NOMO-1 (cell line): ENCODE measurements at regions not wholly inside any gene's neighbourhood (a gene's known extent, or its start where the extent isn't known, plus 50 kb on each side); places are given as distances from the start of the nearest gene placed in this dataset.

ENCODE experiments used
- DNase-seq, 2 experiments: peaks; one replicate each; lab custom pipeline; 2025; ENCODE audit not compliant: unreplicated experiment in 2 of 2; lab: John Stamatoyannopoulos, UW

DNA sequence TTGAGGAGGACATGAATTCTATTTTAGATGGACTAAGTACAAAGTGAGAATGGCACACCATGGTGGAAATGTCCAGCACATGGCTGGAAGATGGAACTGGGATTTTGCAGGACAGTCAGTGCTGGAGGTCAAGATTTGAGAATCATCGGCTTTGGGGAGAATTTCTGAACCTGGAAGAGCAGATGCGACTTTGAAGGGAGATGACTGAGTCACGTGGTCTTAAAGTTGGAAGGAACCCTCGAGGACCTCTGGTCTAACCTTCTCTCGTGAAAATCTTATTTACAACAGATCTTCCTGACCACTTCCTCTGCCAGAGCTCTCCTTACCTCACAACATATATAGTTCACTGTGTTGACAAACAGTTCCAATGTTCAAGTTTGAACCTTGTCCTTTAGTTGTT, 415.4 kb downstream of the ATP23 start:
- DNase-seq, result no peak

DNA sequence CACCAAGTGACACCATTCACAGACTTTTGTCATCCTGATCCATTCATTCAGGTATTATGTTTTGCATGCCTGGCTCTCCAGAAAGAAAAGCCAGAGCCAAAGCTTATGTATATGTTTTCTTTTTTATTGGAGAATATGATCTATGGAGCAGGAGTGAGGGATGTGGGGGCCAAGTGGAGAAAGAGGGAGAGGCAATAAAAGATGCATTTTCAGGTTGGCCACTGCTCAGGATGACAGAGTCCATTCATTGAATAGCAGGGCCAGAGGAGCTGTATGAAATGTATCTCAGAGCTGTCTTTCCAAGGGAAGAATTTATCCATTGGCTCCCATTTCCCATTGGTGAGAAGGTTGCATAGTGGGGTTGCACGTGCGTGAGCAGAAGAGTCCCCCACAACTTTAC, 416.1 kb downstream of the ATP23 start:
- DNase-seq, result no peak

- DNase-seq, result no peak
These were observed 417.0 kb downstream of the ATP23 start for GRCh38 chr12:58358369-58358768.

DNA sequence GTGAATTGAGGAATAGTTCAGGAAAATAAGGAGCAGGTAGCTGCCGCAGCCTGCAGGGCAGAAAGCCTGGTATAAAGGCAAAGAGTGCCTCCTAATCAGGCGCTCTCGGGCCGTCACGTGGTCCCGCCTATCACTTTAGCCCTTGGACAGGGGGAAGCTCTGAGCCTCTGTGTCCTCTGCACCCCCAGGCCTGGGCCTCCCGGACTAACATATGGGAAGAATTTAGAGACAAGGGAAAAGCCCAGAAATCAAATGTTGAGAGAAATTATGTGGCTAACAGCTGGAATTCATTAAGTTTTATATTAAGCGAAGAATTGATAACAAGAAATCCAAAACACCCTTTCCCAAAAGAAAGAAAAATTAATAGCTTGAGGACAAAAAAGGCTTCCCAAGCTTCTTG, 417.7 kb downstream of the ATP23 start:
- no peak for DNase-seq

DNA sequence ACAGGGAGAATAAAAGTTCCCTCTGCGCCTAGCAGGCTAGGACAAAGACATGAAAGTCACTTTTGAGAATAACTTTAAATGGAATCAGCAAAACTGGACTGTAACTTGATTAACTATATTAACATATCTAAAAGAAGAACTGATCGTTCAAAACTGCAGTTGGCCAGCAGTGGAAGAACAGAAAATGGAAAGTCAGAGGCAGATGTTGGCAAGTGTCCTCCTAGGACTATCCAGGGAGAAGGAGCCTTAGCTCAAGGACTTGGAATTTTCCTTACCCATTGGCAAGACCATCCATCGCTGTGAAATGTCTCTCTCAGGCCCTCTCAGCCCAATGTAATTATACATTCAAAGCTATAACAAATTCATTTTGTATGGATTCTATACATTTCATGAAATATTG, 419.7 kb downstream of the ATP23 start:
- no peak for DNase-seq

DNA sequence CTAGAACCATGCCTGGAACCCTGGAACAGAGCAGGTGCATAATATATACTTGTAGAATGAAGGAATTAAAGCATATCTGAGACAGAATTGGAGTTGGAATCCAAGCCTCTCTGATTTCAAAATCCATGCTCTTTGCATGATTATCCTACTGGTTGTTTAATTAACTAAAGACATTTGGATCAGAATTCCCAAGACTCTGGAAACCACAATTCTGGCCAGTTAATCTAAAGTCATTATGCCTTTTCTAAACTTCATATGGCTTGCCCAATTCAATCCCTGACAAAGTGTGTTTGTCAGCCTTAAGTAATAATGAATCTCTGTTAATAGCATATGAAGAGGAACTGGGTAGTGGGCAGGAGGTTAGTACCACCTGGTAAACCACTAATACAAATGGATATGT, 422.6 kb downstream of the ATP23 start:
- no peak for DNase-seq

- no peak for DNase-seq
These were observed 423.2 kb downstream of the ATP23 start for GRCh38 chr12:58364389-58365086.

DNA sequence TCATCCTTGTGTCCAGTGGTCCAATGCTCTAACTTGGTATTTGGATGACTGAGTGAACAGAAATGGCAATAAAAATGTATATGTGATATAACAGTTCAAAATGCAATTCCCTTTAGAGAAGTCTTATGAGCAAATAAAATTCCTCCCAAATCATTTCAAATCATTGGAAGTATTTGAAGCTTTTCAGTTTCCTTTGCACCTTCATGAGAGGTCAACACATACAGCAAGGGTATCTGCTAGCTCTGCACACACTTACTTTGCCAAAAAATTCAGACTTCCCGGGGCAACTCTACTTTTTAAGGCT, 423.7 kb downstream of the ATP23 start:
- no peak for DNase-seq

DNA sequence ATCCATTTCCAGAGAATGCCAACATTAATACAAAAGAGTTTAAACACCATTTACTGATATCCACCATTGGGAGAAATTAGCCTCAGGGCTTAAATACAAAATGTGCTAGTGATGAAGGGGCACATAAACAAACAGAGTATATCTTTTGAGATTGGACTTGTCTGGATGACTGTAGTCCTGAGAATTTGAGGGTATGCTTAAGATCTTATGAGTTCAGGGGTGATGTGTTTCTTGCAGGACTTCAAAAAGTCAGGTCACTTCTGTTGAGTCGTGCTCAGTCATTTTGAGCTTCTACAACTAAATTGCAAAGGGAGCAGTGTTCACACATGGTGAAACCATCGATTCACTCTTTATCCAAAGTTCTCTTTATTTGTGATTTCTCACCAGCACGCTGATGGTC, 425.7 kb downstream of the ATP23 start:
- no peak for DNase-seq

DNA sequence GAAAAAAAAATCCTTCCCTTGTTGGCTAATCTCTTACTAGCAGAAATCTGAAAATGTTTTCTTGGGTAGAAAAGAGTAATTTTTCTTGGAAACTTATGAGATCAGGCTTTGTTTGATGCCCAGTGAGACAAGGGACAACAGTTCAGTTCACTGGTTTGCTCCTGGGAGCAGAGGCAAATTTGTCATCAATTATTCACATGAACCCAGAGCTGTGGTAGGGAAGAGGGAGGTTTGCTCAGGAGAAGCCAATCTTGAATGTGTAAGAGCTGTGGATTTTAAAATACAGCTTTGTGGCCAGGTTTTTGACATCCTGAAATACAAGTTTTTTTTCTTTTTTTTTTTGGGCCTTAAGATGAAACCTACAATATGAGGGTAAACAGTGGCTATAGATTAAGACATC, 426.6 kb downstream of the ATP23 start:
- no peak for DNase-seq

- DNase-seq, result no peak
These were observed 428.2 kb downstream of the ATP23 start for GRCh38 chr12:58369576-58369975.

DNA sequence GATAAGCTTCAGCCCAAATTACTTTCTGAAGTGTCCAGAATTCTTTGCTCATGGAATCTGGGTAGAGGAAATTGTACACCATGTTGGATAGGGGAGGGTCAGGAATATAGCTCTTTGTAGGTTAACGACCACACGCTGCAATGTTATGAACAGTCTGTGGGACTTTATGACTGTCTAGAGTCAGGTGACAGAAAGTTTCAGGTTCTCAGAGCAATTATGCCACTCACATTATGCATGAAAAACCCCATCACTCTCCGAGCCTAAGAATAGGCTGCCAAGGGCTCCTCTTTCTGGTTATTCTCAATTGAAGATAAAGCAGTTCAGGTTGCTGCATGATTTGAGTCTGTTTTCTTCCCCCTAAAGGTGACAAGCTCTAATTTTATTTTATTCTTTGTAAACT, 430.9 kb downstream of the ATP23 start:
- no peak for DNase-seq

DNA sequence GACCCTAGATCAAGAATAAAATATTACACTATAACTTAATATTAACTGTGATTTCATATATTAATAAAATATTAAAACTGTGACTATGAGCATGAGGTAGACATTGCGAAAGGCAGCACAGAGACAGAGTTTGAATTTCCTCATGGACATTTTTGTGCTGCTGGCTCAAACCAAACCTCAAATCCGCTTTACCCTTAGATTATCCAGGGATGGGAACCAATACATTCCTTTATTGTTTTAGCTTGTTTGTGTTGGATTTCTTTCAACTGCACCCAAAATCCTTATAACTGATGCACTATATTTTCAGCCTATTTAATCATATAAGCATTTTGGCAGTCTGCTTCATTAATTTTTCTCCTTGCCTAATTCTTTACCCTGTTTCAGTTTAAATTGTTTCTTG, 436.7 kb downstream of the ATP23 start:
- no peak for DNase-seq

DNA sequence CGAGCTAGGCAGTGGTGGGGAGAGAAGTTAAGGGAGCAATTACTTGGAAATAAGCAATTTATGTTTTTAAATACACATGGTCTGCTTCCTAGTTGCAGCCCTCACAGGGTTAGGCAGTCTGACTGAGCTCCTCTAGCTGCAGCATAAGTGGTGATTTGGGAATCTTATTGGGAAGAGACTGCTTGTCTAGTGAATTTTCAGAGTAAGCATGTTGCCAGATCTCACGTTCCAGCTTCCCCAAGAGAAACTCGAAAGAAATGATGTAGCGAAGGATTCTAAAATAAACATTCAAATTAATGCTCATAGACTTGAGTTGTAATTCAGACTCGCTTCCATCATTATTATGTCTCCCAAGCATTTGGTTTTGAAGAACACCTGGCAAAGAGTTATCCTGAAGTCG, 440.2 kb downstream of the ATP23 start:
- DNase-seq, result no peak

GRCh38 chr12:58384196-58384595, 442.8 kb downstream of the ATP23 start:
- no peak for DNase-seq

- DNase-seq, result no peak
These were observed 444.8 kb downstream of the ATP23 start for GRCh38 chr12:58386136-58386535.

- DNase-seq, result no peak
These were observed 445.8 kb downstream of the ATP23 start for GRCh38 chr12:58387199-58387598.

- DNase-seq, result no peak
These were observed 446.9 kb downstream of the ATP23 start for GRCh38 chr12:58388261-58388660.

DNA sequence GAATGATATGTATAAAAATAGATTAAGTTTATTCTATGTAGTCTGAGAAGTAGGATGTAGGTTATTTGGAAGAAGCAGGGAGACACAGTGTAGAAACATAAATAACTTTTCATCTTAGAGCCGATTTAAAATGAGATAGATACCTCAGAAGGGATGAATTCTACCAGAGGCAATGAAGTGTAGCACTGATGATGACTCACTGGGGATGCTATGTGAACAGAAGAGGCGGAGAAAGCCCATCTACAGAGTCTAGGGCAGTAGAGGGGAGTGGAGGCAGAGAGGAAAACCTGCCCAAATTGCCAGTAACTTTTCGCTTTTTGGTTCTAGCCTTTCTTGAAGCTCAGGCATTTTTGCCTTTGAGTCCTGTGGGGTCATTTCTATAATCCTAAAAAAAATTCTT, 451.8 kb downstream of the ATP23 start:
- DNase-seq, result no peak

GRCh38 chr12:58395056-58395455, 453.7 kb downstream of the ATP23 start:
- DNase-seq, result no peak

- DNase-seq, result no peak
These were observed 454.1 kb downstream of the ATP23 start for GRCh38 chr12:58395470-58395869.

GRCh38 chr12:58396239-58396638, 454.9 kb downstream of the ATP23 start:
- no peak for DNase-seq

DNA sequence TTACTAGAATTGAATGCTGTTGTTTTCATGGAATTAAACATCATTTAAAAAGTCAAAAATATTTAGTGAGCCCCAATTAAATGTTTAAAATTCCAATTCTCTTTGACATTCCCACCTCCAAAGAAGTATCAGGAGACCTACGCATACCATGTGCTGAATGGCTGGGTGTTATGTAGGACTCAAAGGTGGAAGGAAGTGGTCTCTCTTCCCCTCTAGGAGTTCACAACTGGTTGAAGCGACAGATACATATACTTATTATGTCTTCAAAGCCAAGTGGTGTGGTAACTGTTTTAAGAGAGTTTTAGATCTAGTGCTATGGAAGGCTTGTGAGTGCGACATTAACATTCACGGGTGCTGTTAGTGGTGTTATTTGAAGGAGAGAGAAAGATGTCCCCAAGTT, 464.0 kb downstream of the ATP23 start:
- DNase-seq, result no peak
